Glutamatergic neuron (in vitro differentiated cells): ENCODE measurements at regions not wholly inside any gene's neighbourhood (a gene's known extent, or its start where the extent isn't known, plus 50 kb on each side); places are given as distances from the start of the nearest gene placed in this dataset.

Experiments used
- DNase-seq: peaks from one replicate; pipeline ENCODE4 v3.0.0; 2022
- H3K27ac Mint-ChIP-seq: one replicate; pipeline ENCODE4 v1.8.0; 2020; ENCODE audit warnings: mild to moderate bottlenecking, mixed read lengths, inconsistent platforms; ENCODE audit not compliant: unreplicated experiment
- H3K27me3 Mint-ChIP-seq: one replicate; pipeline ENCODE4 v1.8.0; 2020; ENCODE audit warnings: mild to moderate bottlenecking, moderate library complexity, mixed read lengths, inconsistent platforms; ENCODE audit not compliant: unreplicated experiment
- H3K36me3 Mint-ChIP-seq: one replicate; pipeline ENCODE4 v1.8.0; 2020; ENCODE audit warnings: mild to moderate bottlenecking, mixed read lengths, inconsistent platforms; ENCODE audit not compliant: unreplicated experiment
- H3K4me1 Mint-ChIP-seq: one replicate; pipeline ENCODE4 v1.8.0; 2020; ENCODE audit warnings: mild to moderate bottlenecking, low read depth, mixed read lengths, inconsistent platforms; ENCODE audit not compliant: unreplicated experiment
- H3K4me3 Mint-ChIP-seq: one replicate; pipeline ENCODE4 v1.8.0; 2020; ENCODE audit warnings: mild to moderate bottlenecking, mixed read lengths, inconsistent platforms; ENCODE audit not compliant: unreplicated experiment
- H3K9me3 Mint-ChIP-seq: one replicate; pipeline ENCODE4 v1.8.0; 2020; ENCODE audit warnings: mild to moderate bottlenecking, moderate library complexity, mixed read lengths, inconsistent platforms; ENCODE audit not compliant: unreplicated experiment
- TF ChIP-seq, protein P1 (sequence below): fragments of 200-600 bp; sonication (generic); IDR thresholded peaks from one replicate; pipeline ENCODE4 v1.5.0; 2021; ENCODE audit not compliant: partially characterized antibody, unreplicated experiment

DNA sequence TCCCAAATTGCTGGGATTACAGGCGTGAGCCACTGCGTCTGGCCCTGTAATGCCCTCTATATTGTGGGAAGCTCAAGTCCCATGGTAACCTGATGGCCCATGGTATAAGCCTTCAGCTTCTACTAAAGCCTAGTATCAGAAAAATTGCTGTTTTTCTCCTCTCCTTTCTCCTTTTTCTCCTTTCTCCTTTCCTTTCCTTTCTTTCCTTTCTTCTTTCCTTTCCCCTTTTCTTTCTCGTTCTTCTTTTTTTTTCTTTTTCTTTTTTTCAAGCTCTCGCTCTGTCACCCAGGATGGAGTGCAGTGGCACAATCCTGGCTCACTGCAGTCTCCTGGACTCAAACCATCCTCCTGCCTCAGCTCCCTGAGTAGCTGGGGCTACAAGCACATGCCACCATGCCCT lies 740.7 kb downstream of the FAM133A start:
- Mint-ChIP-seq H3K27ac (no peak overlapping the region), H3K4me3 (no peak overlapping the region)
- TF ChIP-seq, protein P1, sequence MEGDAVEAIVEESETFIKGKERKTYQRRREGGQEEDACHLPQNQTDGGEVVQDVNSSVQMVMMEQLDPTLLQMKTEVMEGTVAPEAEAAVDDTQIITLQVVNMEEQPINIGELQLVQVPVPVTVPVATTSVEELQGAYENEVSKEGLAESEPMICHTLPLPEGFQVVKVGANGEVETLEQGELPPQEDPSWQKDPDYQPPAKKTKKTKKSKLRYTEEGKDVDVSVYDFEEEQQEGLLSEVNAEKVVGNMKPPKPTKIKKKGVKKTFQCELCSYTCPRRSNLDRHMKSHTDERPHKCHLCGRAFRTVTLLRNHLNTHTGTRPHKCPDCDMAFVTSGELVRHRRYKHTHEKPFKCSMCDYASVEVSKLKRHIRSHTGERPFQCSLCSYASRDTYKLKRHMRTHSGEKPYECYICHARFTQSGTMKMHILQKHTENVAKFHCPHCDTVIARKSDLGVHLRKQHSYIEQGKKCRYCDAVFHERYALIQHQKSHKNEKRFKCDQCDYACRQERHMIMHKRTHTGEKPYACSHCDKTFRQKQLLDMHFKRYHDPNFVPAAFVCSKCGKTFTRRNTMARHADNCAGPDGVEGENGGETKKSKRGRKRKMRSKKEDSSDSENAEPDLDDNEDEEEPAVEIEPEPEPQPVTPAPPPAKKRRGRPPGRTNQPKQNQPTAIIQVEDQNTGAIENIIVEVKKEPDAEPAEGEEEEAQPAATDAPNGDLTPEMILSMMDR = no peak

DNA sequence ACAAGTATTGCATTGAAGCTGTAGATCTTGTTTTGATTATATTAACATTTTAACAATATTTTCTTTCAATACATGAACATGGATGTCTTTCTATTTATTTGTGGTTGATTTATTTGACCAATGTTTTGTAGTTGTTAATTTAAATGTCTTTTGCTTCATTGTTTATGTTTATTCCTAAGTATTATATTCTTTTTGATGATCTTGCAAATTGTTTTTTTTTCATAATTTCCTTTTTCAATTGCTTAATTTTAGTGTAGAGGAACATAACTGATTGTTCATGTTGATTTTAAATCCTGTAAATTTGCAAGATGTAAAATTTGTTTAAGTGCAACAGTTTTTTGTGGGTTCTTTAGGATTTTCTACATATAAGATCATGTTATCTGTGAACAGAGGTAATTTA lies 744.1 kb downstream of the FAM133A start:
- Mint-ChIP-seq H3K36me3 (no peaks in the 10 kb centered on the region), H3K27me3 (no peaks in the 10 kb centered on the region), H3K27ac (no peak overlapping the region), H3K9me3 (no peaks in the 10 kb centered on the region), H3K4me3 (no peak overlapping the region), H3K4me1 (no peaks in the 10 kb centered on the region)
- TF ChIP-seq, protein P1 = no peak
- no peak for DNase-seq

More for the DNA sequence above, 740.7 kb downstream of the FAM133A start:
- no peaks in the 10 kb centered on the region for H3K9me3 Mint-ChIP-seq
- no peaks in the 10 kb centered on the region for H3K36me3 Mint-ChIP-seq
- H3K4me1 Mint-ChIP-seq = no peaks in the 10 kb centered on the region
- H3K27me3 Mint-ChIP-seq = no peaks in the 10 kb centered on the region
- DNase-seq = no peak

DNA sequence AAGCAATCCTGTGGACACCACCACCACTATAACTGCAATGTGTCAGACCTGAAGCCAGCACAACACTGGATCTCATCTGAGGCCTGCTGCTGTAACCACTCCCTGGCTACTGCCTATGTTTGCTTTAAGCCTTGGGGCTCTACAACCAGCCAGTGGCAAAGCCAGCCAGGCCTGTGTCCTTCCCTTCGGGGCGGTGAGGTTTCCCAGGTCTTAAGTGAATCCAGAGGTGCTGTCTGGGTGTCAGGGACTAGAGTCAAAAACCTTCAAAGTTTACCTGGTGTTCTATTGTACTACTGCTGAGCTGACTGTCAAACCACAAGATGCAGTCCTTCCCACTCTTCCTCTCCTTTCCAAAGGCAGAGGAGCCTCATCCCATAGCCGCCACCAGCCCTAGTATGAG lies 750.5 kb downstream of the FAM133A start:
- Mint-ChIP-seq H3K4me3 (no peak overlapping the region), H3K9me3 (peaks cover 2% of the 10 kb centered on the region), H3K27me3 (no peaks in the 10 kb centered on the region), H3K36me3 (no peaks in the 10 kb centered on the region), H3K4me1 (peaks cover 5% of the 10 kb centered on the region), H3K27ac (no peak overlapping the region)
- TF ChIP-seq, protein P1 = no peak
- no peak for DNase-seq

DNA sequence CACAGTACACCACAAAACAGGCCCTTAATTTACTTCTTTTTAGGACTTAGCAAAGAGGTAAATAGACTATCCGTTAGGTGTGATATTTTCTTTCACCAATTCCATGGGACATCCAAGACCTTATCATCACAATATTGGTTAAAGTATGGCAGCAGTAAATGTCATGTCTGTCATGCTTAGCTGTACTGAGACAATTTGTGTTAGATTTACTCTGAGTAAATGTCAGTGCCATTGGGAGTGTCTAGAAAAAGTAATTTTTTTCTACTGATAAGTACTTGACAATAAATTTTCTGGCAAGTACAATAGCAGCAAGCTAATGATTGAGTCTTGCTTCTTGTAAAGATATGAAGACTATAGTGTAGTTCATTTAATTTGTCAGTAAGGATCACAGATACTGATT lies 756.1 kb downstream of the FAM133A start:
- no peak for DNase-seq
- Mint-ChIP-seq H3K4me3 (no peak overlapping the region), H3K4me1 (peaks cover 5% of the 10 kb centered on the region), H3K36me3 (no peaks in the 10 kb centered on the region), H3K9me3 (peaks cover 2% of the 10 kb centered on the region), H3K27me3 (no peaks in the 10 kb centered on the region), H3K27ac (no peak overlapping the region)
- TF ChIP-seq, protein P1 = no peak

DNA sequence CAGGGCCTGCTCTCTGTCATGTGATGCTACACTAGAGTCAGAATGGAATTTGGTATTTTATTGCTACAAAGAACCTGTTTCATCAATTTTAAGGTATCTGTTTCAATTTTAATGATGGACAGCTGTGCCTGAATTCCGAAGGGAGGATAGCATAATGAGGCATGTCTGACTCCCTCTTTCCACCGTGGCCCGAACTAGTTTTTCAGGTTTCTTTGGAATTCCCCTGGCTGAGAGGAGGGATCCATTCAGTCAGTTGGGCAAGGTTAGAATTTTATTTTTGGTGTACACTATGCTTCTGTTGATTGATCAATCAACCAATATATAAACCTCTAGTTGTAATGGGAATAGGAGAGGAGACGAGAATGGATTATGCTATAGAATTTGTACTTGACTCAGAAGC lies 761.8 kb downstream of the FAM133A start:
- no peak overlapping the region for H3K27ac Mint-ChIP-seq
- no peaks in the 10 kb centered on the region for H3K9me3 Mint-ChIP-seq

More for the DNA sequence above, 761.8 kb downstream of the FAM133A start:
- TF ChIP-seq, protein P1 = no peak
- Mint-ChIP-seq H3K4me3 (no peak overlapping the region), H3K27me3 (no peaks in the 10 kb centered on the region), H3K36me3 (no peaks in the 10 kb centered on the region), H3K4me1 (no peaks in the 10 kb centered on the region)
- DNase-seq = no peak
